ENCODE measurements at regions not wholly inside any gene's neighbourhood (a gene's known extent, or its start where the extent isn't known, plus 50 kb on each side); places are given as distances from the start of the nearest gene placed in this dataset.

DNA sequence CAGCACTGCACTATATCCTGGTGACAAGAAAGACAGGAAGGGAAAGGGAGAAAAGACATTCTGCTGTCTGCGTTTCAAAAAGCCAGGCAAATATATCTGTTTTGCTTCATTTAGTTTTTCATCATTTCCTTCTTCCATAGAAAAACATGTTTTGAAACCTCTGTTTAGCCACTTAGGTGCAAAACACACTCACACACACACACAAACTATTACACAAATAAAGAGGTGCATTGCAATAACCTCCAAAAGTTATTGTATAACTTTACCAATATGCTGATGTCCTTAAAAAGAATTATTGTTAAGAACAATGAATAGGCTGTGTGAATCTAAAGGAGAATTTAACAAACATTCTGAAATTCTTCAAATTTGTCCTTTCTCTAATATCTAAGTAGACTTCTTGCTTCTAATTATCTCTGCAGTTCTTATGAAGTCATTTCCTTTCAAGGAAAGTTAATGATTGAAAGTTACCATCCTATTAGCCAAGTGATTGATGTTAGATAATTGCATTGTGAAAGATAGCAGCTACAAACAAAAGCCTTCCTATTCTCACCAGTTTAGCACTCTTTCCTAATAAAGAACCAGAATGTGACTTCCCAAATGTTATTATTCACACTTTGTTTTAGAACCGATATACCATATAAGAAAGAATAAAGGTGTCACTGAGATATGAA is 516.7 kb downstream of the KCNJ3 start:
- DNase-seq (ENCODE audit: extremely low read depth, low read depth, low spot score) = no peak

DNA sequence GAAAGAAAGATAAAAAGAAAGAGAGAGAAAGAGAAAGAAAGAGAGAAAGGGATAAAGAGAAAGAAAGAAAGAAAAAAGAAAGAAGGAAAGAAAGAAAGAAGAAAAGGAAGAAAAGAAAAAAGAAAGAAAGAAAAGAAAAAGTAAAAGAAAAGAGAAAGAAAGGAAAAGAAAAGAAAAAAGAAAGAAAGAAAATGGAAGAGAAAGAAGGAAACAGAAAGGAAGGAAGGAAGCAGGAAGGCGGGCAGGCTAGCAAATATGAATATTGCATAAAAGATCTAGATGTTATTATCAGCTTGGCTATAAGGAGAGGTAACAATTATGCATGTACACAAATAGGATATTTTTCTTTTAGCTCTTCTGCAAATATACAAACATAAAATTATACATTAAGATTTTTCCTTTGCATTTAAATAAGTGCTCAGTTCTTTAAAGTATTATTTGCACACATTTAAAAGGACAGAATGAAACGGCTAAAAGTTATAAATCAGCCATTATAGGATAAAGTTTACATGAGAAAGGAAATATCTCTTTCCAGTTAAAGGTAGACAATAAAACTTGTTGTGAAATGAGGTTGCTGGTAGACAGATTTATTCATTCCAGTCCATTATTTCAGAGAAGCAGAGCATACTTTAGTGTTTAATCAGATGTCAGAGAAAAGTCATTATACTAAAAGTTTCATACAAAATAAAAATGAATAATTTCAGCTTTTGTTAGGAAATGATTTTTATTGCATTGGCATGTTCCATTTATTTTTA is 511.4 kb downstream of the KCNJ3 start:
- no peak for DNase-seq (ENCODE audit: extremely low read depth, low read depth, low spot score)

DNA sequence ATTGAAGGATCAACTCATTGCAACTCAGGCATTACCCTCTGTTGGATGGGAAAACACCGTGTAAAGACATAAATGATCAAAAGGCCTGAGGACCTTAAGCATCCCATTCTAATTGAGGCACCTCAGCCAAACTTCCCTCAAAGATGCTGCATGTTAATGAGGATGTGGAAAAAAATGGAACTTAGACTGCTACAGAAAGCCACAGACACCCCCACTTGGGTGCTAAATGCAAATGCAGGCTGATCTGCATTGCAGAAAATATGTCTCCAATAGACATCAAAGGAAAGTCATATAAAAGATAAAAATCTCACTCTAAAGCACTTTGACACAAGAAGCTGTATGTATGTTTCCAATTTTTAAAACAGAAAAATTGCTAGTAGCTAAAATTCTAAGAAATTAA is 504.7 kb downstream of the KCNJ3 start:
- no peak for DNase-seq (ENCODE audit: extremely low read depth, low read depth, low spot score)

DNA sequence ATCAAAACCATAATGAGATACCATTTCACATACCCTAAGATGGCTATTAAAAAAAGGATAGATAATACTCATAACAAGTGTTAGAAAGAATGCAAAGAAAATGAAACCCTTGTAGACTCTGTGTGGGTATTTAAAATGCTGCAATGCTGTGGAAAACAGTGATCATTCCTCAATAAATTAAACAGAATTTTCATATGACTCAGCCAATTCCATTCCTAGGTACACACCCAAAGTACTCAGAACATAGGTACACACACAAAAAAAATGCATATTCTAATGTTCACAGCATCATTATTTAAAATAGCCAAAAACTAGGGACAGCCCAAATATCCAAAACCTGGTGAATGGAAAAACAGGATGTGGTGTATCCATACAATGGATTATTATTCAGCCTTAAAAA is 502.3 kb downstream of the KCNJ3 start:
- DNase-seq (ENCODE audit: extremely low read depth, low read depth, low spot score) = no peak

DNA sequence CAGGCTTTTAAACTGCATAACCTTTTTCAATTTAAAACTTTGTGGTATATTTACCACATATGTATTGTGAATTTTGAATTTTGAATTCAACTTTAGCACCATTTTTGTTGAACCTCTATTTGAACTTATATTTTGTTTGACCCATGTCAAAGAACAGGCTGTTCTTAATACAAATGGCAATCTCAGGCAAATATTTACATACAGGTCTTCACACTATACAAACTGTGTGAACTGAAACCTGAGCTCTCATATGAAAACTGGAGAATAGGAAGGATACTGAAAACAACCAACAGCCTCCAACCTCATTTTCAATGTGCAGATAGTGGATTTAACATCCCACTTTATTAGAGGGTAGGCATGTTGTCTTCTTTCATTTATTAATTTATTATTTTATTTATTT is 491.8 kb downstream of the KCNJ3 start:
- no peak for DNase-seq (ENCODE audit: extremely low read depth, low read depth, low spot score)

DNA sequence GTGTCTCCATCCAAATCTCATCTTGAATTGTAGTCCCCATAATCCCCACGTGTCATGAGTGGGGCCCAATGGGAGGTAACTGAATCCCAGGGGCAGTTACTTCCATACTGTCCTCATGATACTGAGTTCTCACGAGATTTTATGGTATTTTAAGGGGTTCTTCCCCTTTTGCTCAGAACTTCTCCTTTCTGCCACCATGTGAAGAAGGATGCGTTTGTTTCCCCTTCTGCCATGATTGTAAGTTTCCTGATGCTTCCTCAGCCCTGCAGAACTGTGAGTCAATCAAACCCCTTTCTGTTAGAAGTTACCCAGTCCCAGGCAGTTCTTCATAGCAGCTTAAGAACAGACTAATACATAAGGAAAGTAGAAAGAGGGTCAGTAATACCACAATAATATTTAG is 480.4 kb downstream of the KCNJ3 start:
- no peak for DNase-seq (ENCODE audit: extremely low read depth, low read depth, low spot score)

DNA sequence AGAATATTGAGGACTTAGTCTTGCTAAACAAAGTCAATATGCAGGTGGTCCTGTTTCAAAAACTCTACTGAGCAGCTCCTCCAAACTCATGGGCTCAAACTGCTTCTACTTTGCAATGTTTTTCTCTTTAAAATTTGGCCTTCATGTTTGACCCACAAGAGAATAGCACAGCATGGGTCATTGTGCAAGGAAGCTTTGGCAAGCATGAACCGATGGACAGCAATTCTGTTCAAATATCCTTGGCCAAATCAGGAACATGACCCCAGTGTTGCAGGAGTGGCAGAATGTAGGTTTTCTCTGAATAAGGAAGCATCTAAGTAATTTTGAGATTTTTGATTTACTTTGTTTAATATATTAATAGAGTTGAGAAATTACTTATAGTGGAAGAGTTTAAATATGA is 477.9 kb downstream of the KCNJ3 start:
- DNase-seq (ENCODE audit: extremely low read depth, low read depth, low spot score) = no peak

DNA sequence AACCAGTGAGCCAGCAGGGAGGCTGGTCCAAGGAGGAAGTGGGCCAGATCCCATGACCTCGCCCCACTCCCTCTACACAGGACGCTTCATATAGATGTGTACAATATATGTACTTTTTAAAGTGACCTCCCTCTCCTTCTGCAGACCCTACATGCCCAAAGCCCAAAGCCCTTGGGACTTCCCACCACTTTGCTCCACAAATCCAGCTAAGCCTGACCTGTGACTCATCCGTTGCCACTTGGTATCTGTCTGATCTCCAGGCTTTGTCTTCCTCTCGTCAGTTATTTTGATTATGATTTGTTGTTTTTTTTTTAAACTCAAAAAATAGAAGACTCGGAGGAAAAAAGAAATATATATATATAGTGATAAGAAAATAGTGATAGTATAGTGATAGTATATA is 470.8 kb downstream of the KCNJ3 start:
- no peak for DNase-seq (ENCODE audit: extremely low read depth, low read depth, low spot score)

DNA sequence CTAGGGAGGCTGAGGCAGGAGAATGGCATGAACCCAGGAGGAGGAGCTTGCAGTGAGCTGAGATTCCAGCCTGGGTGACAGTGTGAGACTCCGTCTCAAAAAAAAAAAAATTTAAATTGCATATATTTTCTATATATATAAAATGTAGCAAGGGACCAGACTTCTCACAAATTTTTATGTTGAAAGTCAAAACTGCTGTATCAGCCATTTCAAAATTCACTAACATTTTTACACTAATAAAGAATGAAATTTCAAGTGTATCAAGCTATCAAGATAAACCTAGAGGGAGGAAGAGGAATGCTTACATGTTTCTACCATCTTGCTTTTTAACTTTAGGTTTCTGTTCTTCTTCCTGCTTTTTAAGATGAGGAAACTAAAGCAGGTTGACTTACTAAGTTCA is 464.0 kb downstream of the KCNJ3 start:
- no peak for DNase-seq (ENCODE audit: extremely low read depth, low read depth, low spot score)

DNA sequence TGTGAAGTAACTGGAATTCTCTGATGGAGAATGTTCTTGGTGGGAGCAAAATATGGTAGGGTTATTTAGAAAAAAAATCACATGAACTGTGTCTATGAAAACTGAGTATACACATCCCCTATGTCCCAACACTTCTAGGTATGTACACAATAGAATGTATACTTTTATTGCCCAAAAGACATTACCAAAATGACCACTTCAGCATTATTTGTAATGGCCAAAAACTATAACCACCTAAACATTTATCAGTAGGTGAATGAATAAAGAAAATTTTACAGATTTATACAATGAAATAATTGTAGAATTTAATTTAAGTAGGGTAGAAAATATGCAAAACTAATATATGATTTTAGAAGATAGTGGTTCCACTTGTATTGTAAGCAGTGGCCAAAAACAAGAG is 462.8 kb downstream of the KCNJ3 start:
- DNase-seq (ENCODE audit: extremely low read depth, low read depth, low spot score) = no peak

DNA sequence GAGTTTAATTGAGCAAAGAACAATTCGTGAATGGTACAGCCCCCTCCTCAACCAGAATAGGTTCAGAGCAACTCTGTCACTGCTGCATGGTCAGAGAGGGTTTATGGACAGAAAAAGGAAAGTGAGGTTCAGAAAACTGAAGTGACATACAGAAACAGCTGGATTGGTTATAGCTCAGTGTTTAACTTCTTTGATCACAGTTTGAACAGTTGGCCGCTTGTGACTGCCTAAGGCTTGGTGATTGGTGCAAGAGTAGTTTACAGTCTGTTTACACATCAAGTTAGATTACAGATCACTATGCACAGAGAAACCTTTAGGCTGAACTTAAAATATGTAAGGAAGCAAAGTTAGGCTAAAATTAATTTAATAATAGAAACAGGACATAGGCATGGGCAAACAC is 459.2 kb downstream of the KCNJ3 start:
- no peak for DNase-seq (ENCODE audit: extremely low read depth, low read depth, low spot score)

DNA sequence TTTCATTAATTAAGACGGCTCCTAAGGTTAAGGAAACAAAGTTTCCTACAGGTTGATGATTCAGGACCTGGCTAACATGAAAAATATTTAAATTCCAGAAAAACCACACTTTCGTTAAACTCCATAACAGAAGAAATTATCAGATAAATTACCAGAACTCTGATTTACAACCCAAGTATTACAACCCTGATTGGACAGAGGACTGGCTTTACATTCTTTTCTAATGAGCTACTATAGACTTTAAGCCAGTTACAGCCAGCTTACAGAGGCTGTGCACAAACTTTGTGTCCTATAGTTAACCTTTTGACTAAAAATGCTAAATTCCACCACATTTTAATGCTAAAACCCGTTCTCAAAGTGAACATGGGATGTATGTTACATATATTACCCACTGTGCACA is 458.6 kb downstream of the KCNJ3 start:
- no peak for DNase-seq (ENCODE audit: extremely low read depth, low read depth, low spot score)

DNA sequence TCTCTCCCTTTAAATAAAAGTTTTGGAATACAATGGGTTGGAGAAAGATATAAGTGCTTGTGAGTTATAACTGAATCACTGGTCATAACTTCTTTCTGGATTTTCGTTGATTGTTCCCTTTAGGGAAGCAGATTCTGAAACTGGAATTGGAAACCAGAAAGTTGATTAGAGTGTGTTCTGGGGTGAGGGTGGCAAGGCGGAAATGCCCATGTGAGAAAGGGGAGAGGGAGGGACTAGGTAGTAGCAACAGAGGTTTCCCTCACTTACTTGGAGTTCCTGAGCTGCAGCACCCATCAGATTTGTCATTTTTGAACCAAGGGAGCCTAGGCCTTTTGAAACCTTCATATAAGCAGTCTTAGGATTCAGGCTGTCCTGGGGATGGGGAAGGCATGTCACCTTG is 453.4 kb downstream of the KCNJ3 start:
- DNase-seq (ENCODE audit: extremely low read depth, low read depth, low spot score) = no peak

DNA sequence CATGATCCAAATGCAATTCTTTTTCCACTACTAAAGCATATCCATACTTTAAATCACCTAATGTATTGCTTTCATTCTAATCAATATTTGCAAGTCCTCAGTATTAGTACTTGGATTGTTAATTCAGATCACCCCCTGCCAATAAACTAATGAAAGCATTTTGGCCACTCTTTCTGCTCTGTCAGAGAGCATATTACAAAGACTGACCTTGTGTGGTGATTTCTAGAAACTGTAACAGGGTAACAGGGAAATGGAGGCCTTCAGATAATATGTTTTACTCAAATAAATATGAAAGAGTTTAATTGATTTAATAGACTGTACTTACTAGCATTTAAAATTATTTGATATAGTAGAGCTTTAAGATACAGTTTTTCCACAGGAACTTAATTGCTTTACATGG is 453.0 kb downstream of the KCNJ3 start:
- DNase-seq (ENCODE audit: extremely low read depth, low read depth, low spot score) = no peak

DNA sequence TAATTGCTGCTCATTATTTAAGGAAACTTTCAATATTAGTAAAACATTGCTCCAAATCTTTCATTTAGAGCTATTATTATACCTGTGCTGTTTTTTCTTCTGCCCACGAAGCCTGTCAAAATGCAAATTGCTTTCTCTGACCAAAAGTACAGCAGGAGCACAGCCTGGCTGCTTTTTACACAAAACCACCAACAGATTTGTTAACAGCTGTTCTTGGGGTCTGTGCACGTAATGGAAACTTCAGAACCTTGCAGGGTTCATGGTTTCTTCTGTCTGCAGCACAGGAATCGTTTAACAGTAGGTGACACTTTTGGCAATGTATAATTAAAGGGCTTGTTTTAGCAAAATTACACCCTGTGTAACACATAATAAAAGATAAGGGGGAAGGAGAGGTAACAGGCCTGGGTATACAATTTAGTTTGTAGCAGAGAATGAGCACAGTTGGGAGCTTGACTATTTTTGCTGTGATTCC is 447.3 kb downstream of the KCNJ3 start:
- no peak for DNase-seq (ENCODE audit: extremely low read depth, low read depth, low spot score)

DNA sequence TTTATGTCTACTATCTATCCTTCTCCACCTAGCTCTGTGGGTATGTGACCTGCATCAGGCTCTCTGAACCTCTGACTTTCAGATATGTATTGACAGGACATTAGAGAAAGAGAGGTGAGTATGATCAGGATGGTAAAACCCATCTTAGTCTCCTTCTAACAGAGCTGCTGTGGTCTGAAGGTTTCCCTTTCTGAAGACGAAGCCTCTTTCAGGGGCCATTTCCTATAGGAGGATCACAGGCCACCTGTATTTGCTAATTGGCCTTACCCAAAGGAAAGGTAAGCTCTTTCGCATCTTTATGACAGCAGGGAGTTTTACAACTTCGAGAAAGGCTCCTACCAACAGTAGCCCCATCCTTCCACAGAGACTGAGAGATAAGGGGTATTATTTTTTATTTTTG is 442.9 kb downstream of the KCNJ3 start:
- DNase-seq (ENCODE audit: extremely low read depth, low read depth, low spot score) = no peak

DNA sequence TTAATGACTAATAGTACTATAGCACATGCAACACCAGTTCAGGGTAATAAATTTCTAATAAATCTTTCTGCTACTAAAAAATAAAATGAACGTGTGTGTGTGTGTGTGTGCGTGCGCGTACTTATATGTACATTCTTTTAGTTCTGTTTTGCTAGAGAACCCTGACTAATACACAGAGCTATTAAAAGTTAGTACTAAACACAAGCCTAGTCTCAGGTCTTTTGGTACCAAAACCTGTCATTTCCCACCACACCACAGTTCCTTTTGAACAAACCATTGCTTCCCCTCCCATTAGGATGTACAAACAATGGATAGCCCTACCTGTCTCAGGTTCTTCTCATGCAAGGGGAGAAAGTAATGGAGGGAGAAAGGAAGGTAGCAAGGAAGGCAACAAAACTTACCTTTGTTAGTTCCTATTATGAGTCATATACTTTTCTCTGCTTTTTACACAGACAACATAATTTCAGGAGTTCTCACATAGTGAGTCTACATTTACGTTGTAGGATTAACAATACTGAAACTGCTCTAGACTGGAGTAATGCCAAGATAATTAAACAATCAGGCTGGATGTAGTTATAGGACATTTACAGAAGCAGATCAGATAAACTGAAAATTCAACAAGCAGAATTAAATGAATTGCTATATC is 427.2 kb downstream of the KCNJ3 start:
- no peak for DNase-seq (ENCODE audit: extremely low read depth, low read depth, low spot score)

DNA sequence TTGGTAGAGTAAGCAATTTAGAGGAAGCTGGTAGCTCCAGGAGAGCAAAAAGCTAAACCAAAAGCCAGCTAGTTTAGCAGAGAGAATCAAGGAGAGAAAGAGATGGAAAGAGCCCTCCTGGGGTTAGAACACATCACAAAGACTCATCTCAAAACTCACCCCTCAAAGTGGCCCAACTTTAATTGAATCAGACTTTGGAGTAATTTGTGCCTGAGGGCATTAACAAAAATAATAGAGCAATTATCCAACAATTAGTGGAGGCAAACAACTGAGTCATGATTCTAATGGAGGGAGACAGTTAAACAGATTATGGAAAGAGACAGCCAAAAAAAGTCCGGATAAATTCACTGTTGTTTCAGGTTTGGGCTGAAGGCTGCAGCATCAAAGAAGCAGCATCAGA is 417.4 kb downstream of the KCNJ3 start:
- DNase-seq (ENCODE audit: extremely low read depth, low read depth, low spot score) = no peak

DNA sequence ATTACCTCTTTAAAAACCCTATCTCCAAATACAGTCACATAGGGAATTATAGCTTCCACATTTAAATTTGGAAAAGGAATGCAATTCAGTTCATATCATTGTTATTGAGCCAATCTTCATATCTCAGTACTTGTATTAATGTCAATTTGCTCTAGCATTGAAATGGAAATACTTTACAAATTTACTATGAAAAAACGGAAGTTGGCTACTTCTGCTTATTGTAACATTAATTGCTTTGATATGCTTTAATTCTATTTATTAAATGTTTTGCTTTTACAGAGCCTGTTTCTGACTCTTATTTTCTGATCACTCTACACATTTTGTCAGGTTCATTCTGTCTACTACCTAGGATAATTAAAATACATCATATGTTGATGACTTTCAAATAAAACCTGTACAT is 412.6 kb downstream of the KCNJ3 start:
- DNase-seq (ENCODE audit: extremely low read depth, low read depth, low spot score) = no peak

DNA sequence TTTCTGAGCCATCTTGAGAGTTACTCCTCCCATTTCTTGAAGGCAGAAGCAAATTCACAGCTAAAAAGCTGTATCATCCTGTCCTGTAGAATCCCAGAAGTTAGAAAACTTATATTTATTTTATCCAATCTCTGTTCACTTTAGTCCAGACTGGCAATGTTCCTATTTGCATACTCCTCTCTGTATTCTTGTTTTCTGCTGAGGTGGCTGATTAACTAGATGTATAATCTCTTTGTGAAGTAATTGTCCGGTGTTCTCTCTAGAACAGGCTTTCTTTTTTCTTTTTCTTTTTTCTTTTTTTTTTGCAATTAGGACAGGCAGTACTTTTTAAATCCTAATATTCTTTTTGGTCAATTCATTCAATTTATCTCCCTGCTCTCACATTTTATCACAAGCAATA is 411.0 kb downstream of the KCNJ3 start:
- DNase-seq (ENCODE audit: extremely low read depth, low read depth, low spot score) = no peak

DNA sequence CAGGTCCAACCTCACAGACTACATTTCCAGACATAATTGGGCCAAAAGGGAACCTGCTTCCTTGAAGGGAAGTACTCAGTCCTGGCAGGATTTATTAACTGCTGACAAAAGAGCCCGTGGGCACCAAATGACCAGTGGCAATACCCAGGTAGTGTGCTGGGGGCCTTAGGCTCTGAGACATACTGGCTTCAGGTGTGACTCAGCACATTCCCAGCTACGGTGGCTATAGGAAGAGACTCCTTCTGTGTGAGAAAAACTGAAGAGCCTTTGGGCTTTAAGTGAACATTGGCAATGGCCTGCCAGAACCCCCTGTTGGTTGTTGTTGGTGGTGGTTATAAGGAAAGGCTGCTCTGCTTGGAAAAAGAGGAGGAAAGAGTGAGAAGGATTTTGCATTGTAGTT is 401.8 kb downstream of the KCNJ3 start:
- DNase-seq (ENCODE audit: extremely low read depth, low read depth, low spot score) = no peak

DNA sequence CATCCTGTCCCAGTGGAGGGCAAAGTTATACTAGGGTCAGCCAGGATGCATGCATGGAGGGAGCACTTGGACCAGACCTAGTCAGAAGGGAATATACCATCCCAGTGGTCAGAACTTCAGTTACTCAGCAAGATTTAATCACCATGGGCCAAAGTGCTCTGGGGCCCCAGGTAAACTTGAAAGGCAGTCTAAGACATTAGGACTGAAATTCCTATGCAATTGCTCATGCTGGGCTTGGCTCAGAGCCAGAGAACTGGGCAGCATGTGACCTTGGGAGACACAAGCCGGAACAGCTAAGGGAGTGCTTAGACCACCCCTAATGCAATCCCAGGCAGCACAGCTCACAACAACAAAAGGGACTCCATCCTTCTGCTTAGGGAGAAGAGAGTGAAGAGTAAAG is 401.3 kb downstream of the KCNJ3 start:
- peak; percentile 36 for DNase-seq (ENCODE audit: extremely low read depth, low read depth, low spot score)
